PFSK-1 (cell line): ENCODE measurements at regions not wholly inside any gene's neighbourhood (a gene's known extent, or its start where the extent isn't known, plus 50 kb on each side); places are given as distances from the start of the nearest gene placed in this dataset.

Source experiments
- FOXP2 ChIP-seq: optimal IDR thresholded peaks from 2 replicates; pipeline ENCODE3; 2011; ENCODE audit warnings: borderline replicate concordance, control low read depth, inconsistent platforms; ENCODE audit not compliant: insufficient read depth; ENCODE audit errors: extremely low read length, extremely low read depth
- POLR2AphosphoS5 ChIP-seq: IDR thresholded peaks from 2 replicates; pipeline ENCODE4 v1.6.1; 2012; ENCODE audit warnings: low read depth, mild to moderate bottlenecking, control low read depth, low read length, moderate library complexity
- SIN3A ChIP-seq: IDR thresholded peaks from 2 replicates; pipeline ENCODE4 v1.6.1; 2012; ENCODE audit warnings: mild to moderate bottlenecking, low read length, moderate library complexity, borderline replicate concordance; ENCODE audit not compliant: insufficient read depth
- TAF1 ChIP-seq: IDR thresholded peaks from 2 replicates; pipeline ENCODE4 v1.6.1; 2012; ENCODE audit warnings: low read length, control low read depth, borderline replicate concordance; ENCODE audit not compliant: insufficient read depth
- TF ChIP-seq, protein P1 (sequence below), 2 experiments: IDR thresholded peaks; 2 replicates each; pipeline versions ENCODE4 v1.6.1 to v1.8.0; 2011 to 2012; ENCODE audit warnings: low read depth in 2 of 2, low read length in 2 of 2, control low read depth in 1 of 2, inconsistent platforms in 1 of 2, mild to moderate bottlenecking in 1 of 2, moderate library complexity in 1 of 2; ENCODE audit not compliant: insufficient read depth in 1 of 2

DNA sequence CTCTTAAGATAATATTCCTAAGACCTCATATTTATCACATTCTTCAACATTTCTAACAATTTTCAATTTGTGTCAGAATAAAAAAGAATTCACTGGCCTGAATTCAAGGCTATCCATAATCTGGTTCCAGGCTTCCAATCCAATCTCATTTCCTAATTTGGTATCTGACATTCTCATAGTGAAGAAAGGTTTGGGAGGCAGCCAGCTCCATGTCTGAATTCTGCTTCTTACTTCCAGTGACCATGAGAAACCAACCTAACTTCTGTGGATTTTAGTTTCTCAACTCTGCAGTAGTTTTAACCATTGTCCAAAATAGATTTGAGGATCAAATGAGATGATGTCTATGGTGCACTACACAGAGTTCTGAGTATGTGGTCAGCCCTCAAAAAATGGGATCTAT is 439.1 kb upstream of the GCFC2 start:
- no peak for TF ChIP-seq TAF1
- TF ChIP-seq, protein P1, sequence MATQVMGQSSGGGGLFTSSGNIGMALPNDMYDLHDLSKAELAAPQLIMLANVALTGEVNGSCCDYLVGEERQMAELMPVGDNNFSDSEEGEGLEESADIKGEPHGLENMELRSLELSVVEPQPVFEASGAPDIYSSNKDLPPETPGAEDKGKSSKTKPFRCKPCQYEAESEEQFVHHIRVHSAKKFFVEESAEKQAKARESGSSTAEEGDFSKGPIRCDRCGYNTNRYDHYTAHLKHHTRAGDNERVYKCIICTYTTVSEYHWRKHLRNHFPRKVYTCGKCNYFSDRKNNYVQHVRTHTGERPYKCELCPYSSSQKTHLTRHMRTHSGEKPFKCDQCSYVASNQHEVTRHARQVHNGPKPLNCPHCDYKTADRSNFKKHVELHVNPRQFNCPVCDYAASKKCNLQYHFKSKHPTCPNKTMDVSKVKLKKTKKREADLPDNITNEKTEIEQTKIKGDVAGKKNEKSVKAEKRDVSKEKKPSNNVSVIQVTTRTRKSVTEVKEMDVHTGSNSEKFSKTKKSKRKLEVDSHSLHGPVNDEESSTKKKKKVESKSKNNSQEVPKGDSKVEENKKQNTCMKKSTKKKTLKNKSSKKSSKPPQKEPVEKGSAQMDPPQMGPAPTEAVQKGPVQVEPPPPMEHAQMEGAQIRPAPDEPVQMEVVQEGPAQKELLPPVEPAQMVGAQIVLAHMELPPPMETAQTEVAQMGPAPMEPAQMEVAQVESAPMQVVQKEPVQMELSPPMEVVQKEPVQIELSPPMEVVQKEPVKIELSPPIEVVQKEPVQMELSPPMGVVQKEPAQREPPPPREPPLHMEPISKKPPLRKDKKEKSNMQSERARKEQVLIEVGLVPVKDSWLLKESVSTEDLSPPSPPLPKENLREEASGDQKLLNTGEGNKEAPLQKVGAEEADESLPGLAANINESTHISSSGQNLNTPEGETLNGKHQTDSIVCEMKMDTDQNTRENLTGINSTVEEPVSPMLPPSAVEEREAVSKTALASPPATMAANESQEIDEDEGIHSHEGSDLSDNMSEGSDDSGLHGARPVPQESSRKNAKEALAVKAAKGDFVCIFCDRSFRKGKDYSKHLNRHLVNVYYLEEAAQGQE (IDR thresholded peaks at IDR 0.05; ENCODE audit: insufficient read depth in 1 of 2, low read depth in 2 of 2, low read length in 2 of 2) = no peak
- TF ChIP-seq POLR2AphosphoS5 = no peak
- no peak for TF ChIP-seq SIN3A
- no peak for TF ChIP-seq FOXP2

DNA sequence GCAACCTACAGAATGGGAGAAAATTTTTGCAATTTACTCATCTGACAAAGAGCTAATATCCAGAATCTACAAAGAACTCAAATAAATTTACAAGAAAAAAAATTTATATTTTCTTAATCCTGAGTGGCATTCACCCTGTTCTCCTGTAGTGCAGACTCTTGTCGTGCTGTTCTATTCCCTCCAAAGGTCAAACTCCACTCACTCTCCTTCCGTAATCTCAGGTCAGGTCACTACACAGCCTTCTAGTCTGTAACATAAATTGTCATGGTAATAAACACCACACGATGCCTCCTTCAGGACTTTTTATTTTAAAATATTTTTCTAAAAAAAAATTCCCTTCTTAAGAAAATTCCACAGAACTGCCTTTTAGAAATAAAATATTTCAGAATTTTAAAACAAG is 417.9 kb upstream of the GCFC2 start:
- no peak for TF ChIP-seq SIN3A
- no peak for TF ChIP-seq POLR2AphosphoS5
- no peak for TF ChIP-seq TAF1
- TF ChIP-seq, protein P1 (IDR thresholded peaks at IDR 0.05; ENCODE audit: insufficient read depth in 1 of 2, low read depth in 2 of 2, low read length in 2 of 2) = no peak
- no peak for TF ChIP-seq FOXP2

DNA sequence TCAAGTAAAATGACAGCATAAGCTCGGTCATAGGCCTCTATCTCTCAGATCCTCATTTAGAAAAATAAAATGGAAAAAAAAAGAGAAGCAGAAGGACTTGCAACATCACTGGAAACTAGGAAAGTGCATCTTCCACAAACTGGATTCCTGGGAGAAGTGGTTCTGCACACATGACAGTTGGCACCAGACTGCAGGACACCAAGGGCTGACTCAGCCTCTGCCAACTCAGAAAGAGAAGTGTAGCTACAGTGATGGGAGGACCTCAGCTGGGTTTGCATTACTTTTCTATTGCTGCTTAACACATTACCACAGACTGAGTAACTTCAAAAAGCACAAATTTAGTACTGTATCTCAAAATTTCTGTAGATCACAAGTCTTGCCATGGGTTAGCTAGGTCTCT is 409.5 kb upstream of the GCFC2 start:
- TF ChIP-seq SIN3A = no peak
- TF ChIP-seq FOXP2 = no peak

DNA sequence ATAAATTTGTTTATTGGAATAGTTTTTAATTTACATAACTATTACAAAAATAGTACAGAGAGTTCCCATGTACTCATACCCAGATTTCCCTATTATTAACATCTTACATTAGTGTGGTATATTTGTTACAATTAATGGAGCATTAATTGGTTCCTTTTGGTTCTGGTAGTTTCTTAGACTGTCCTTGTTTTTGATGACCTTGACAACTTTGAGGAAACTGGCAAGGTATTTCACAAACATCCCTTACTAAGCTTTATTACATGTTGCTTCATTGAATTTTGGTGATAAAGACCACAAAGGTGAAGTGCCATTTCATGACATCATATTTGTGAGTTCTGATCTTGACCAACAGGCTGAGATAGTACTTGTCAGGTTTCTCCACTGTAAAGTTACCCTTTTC is 379.0 kb upstream of the GCFC2 start:
- TF ChIP-seq TAF1 (no peak), FOXP2 (no peak), POLR2AphosphoS5 (no peak), SIN3A (no peak)
- TF ChIP-seq, protein P1 (IDR thresholded peaks at IDR 0.05; ENCODE audit: insufficient read depth in 1 of 2, low read depth in 2 of 2, low read length in 2 of 2) = no peak

GRCh38 chr2:76083248-76083647 is 372.5 kb upstream of the GCFC2 start:
- TF ChIP-seq, protein P1 (IDR thresholded peaks at IDR 0.05; ENCODE audit: insufficient read depth in 1 of 2, low read depth in 2 of 2, low read length in 2 of 2) = no peak
- no peak for TF ChIP-seq FOXP2
- TF ChIP-seq POLR2AphosphoS5 = no peak
- TF ChIP-seq TAF1 = no peak
- TF ChIP-seq SIN3A = no peak
